ENCODE measurements at regions not wholly inside any gene's neighbourhood (a gene's known extent, or its start where the extent isn't known, plus 50 kb on each side); places are given as distances from the start of the nearest gene placed in this dataset.

- peaks cover 0 to 3% of the 10 kb centered on the region in 2 donors for H3K4me1 ChIP-seq (ENCODE audit: control insufficient read depth in 1 of 2, insufficient read depth in 2 of 2, low read length in 2 of 2)
- no peak overlapping the region for H3K4me3 ChIP-seq (replicated peaks in 1 of 3; ENCODE audit: low read depth in 2 of 3, low read length in 3 of 3)
- H3K36me3 ChIP-seq (replicated peaks in 1 of 2; ENCODE audit: control insufficient read depth in 1 of 2, insufficient read depth in 2 of 2, low read length in 2 of 2): no peaks in the 10 kb centered on the region
- TF ChIP-seq CTCF (IDR thresholded peaks at IDR 0.05): no peak
- no peak overlapping the region for H3K27ac ChIP-seq (ENCODE audit: low read depth in 1 of 2, low read length in 2 of 2)
- H3K4me2 ChIP-seq (replicated peaks; ENCODE audit: extremely low read depth, low read length, poor library complexity, severe bottlenecking): no peak overlapping the region
- no peak overlapping the region for H3K9ac ChIP-seq (ENCODE audit: insufficient read depth, low read length, poor library complexity, severe bottlenecking)
- peak overlapping the region; percentile 12 for H2AFZ ChIP-seq (ENCODE audit: insufficient read depth, low read depth, low read length, poor library complexity, severe bottlenecking)
- peaks cover 0 to 3% (median 0%) of the 10 kb centered on the region in 3 donors for H3K27me3 Mint-ChIP-seq (ENCODE audit: low read depth in 3 of 3)
- DNase-seq: no peak
- no peak overlapping the region for H3K4me3 Mint-ChIP-seq
- no peak overlapping the region for H3K27ac Mint-ChIP-seq
- no peaks in the 10 kb centered on the region for H3K79me2 ChIP-seq (ENCODE audit: insufficient read depth, low read length)
- H3K4me1 Mint-ChIP-seq: peaks cover 15% of the 10 kb centered on the region
- intact Hi-C loops (cut with micrococcal nuclease): no loop called here
- peaks cover 2 to 14% (median 4%) of the 10 kb centered on the region in 7 donors for H3K9me3 Mint-ChIP-seq
- H3K27me3 ChIP-seq (ENCODE audit: control insufficient read depth in 2 of 2, insufficient read depth in 2 of 2, low read length in 2 of 2): no peaks in the 10 kb centered on the region
- 100% methylated on average over 2 of the region's 6 CpGs for whole genome bisulfite sequencing (ENCODE audit: insufficient coverage)
- no peaks in the 10 kb centered on the region for H3K36me3 Mint-ChIP-seq
- no peaks in the 10 kb centered on the region for H3K9me3 ChIP-seq (replicated peaks in 1 of 2; ENCODE audit: control insufficient read depth in 1 of 2, insufficient read depth in 1 of 2, low read length in 2 of 2)
- no peaks in the 10 kb centered on the region for H4K20me1 ChIP-seq (ENCODE audit: insufficient read depth, low read length)
Observed at GRCh38 chrX:40966213-40966820, 118.9 kb upstream of the USP9X start.

GRCh38 chrX:40968180-40968579, 117.1 kb upstream of the USP9X start:
- intact Hi-C loops (cut with micrococcal nuclease): no loop called here
- Mint-ChIP-seq H3K36me3 (no peaks in the 10 kb centered on the region), H3K27me3 (ENCODE audit: low read depth in 3 of 3) (peaks cover 0 to 3% (median 0%) of the 10 kb centered on the region in 3 donors), H3K9me3 (peaks cover 2 to 14% (median 4%) of the 10 kb centered on the region in 7 donors), H3K27ac (no peak overlapping the region), H3K4me3 (no peak overlapping the region), H3K4me1 (peaks cover 15% of the 10 kb centered on the region)
- no peak overlapping the region for H3K27ac ChIP-seq (ENCODE audit: low read depth in 1 of 2, low read length in 2 of 2)
- H3K4me3 ChIP-seq (replicated peaks in 1 of 3; ENCODE audit: low read depth in 2 of 3, low read length in 3 of 3): no peak overlapping the region
- H2AFZ ChIP-seq (ENCODE audit: insufficient read depth, low read depth, low read length, poor library complexity, severe bottlenecking): no peak overlapping the region
- no peaks in the 10 kb centered on the region for H3K79me2 ChIP-seq (ENCODE audit: insufficient read depth, low read length)
- no peak for TF ChIP-seq CTCF (IDR thresholded peaks at IDR 0.05)
- WGBS (ENCODE audit: insufficient coverage): no CpG with 5 or more reads among the region's 7 CpGs
- no peak overlapping the region for H3K4me2 ChIP-seq (replicated peaks; ENCODE audit: extremely low read depth, low read length, poor library complexity, severe bottlenecking)
- no peak for DNase-seq
- no peaks in the 10 kb centered on the region for H3K9me3 ChIP-seq (replicated peaks in 1 of 2; ENCODE audit: control insufficient read depth in 1 of 2, insufficient read depth in 1 of 2, low read length in 2 of 2)
- no peaks in the 10 kb centered on the region for H3K36me3 ChIP-seq (replicated peaks in 1 of 2; ENCODE audit: control insufficient read depth in 1 of 2, insufficient read depth in 2 of 2, low read length in 2 of 2)
- H3K4me1 ChIP-seq (ENCODE audit: control insufficient read depth in 1 of 2, insufficient read depth in 2 of 2, low read length in 2 of 2): peaks cover 0 to 3% of the 10 kb centered on the region in 2 donors
- H3K27me3 ChIP-seq (ENCODE audit: control insufficient read depth in 2 of 2, insufficient read depth in 2 of 2, low read length in 2 of 2): no peaks in the 10 kb centered on the region
- H3K9ac ChIP-seq (ENCODE audit: insufficient read depth, low read length, poor library complexity, severe bottlenecking): no peak overlapping the region
- no peaks in the 10 kb centered on the region for H4K20me1 ChIP-seq (ENCODE audit: insufficient read depth, low read length)
